ENCODE measurements at regions not wholly inside any gene's neighbourhood (a gene's known extent, or its start where the extent isn't known, plus 50 kb on each side); places are given as distances from the start of the nearest gene placed in this dataset.

- no peak for TF ChIP-seq CTCF (IDR thresholded peaks at IDR 0.05)
- TF ChIP-seq POLR2A (IDR thresholded peaks at IDR 0.05) = no peak
- no peak for TF ChIP-seq POLR2AphosphoS5 (IDR thresholded peaks at IDR 0.05)
- TF ChIP-seq EP300 (IDR thresholded peaks at IDR 0.05; ENCODE audit: low read depth) = no peak
These were observed 132.3 kb upstream of the CDK1 start for GRCh38 chr10:60645980-60646379.
